HG03097 (cell line): ENCODE measurements at regions not wholly inside any gene's neighbourhood (a gene's known extent, or its start where the extent isn't known, plus 50 kb on each side); places are given as distances from the start of the nearest gene placed in this dataset.

Experiments used
- ATAC-seq: cut with Tn5 transposase; IDR thresholded peaks from one replicate; pipeline ENCODE4 v1.9.1; 2021; ENCODE audit not compliant: unreplicated experiment, low FRiP score

GRCh38 chr10:124346831-124347230, 71.9 kb downstream of the OAT start:
- no peak for ATAC-seq

- ATAC-seq: no peak
Measured at GRCh38 chr10:124345521-124345920, 73.2 kb downstream of the OAT start.

GRCh38 chr10:124344931-124345330, 73.8 kb downstream of the OAT start:
- no peak for ATAC-seq

GRCh38 chr10:124344266-124344590, 74.5 kb downstream of the OAT start:
- ATAC-seq: no peak

- no peak for ATAC-seq
Measured at GRCh38 chr10:124343351-124344265, 75.1 kb downstream of the OAT start.

DNA sequence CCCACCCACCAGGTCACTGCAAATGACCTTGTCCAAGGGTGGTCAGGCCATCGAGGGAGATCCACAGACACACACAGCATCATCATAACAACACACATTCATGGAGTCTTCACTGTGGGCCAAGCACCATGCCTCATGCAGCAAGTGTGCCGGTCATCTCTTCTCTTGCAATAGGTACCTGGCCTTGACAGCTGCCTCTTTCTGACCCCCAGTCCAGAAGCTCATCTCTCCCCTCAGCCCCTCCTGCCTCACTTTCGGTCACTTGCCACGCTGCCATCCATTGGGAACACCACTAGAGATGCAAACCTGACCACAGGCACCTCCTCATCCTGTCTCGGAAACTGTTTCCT, 75.9 kb downstream of the OAT start:
- ATAC-seq: no peak

DNA sequence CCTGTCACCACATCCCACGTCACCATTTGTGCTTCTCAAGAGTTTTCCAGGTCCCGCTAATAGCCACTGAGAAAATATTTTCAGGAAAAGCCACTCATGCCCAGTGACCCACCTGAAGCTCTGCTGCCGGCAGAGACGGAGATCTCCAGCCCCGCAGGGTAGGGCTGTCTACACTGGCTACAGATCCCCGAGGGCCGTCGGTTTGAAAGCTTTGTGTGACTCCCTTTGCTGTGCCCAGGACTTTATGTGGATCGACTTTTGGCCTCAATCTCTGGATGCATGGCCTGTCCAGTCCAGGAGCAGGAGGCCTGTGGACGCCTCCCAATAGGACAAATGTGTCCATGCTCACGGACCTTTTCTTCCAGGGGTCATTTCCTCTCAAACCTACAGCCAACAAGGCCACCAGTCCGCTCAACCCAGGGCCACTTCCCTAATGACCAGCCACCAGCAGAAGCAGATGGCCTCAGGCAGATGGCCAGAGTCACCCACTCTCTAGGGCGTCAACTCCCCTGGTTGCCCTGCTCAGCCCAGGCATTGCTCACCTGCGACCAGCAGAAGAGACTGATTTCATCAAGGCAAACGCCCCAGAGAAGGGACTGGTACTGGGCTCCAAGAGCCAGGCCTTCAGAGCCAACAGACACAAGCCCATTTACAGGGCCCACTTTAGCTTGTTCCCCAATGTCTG, 76.4 kb downstream of the OAT start:
- no peak for ATAC-seq

GRCh38 chr10:124341768-124342135, 77.0 kb downstream of the OAT start:
- ATAC-seq: no peak

GRCh38 chr10:124340033-124340760, 78.5 kb downstream of the OAT start:
- no peak for ATAC-seq

DNA sequence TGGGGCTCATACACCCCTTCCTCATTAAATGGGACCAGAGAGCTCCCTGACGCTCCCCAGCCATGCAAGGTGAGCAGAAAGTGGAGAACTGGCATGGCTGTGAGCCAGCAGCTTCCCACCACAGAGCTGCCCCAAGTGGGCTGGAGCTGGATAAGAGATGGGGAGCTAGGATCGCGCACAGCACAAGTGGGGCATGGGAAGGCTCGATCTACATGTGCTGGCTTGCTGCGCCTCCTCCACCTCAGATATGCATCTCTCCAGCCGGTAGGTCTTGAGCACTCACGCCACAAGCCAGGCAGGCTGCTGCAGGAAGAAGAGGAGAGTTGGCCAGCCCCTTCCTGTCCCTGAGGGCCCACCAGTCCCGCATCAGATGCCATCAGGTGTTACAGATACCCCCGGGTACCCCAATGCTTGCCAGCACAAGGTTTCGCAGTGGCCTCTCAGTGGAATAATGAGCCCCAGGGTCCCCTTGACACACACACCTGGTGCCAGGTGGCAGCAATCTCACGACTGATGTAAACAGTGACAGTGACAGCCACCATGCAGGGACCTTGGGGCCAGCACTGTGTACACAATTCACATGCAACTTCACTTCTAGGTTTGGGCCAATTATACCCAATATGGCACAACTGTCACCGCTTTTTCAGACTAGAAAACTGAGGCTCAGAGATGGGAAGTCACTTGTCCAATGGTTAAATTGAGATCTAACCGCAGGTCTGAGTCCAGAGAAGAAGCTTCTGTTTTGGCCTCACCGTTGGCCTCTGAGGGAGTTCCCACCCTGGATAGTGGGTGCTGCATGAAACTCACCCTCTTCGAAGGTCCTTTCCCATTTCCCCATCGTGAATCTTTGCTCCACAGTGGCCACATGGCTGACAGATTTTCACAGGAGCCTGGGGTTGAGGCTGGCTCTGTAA, 79.3 kb downstream of the OAT start:
- ATAC-seq: no peak

DNA sequence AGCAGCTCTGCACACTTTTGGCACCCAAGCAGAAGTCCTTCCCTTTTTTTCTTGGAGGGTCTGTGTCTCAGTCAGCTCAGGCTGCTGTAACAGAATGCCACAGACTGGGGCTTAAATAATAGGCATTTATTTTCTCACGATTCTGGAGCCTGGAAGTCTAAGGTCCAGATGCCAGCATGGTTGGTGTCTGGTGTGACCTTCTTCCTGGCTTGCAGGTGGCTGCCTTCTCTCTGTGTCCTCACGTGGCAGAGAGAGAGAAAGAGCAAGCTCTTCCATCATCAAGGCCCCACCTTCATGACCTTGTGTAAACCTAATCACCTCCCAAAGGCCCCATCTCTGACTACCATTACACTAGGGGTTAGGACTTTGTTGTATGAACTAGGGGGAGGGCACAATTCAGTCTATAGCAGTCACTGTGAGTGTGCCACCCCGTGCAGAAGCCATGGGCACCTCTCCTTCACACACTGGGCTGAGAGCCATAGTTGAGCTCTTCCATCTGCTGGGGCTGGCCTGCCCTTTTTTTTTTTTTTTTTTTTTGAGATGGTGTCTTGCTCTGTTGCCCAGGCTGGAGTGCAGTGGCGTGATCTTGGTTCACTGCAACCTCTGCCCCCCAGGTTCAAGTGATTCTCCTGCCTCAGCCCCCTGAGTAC, 80.3 kb downstream of the OAT start:
- no peak for ATAC-seq

GRCh38 chr10:124336186-124336585, 82.5 kb downstream of the OAT start:
- ATAC-seq: no peak

- ATAC-seq: no peak
Measured at GRCh38 chr10:124333931-124334330, 84.8 kb downstream of the OAT start.

- no peak for ATAC-seq
Measured at GRCh38 chr10:124332426-124332825, 86.3 kb downstream of the OAT start.

DNA sequence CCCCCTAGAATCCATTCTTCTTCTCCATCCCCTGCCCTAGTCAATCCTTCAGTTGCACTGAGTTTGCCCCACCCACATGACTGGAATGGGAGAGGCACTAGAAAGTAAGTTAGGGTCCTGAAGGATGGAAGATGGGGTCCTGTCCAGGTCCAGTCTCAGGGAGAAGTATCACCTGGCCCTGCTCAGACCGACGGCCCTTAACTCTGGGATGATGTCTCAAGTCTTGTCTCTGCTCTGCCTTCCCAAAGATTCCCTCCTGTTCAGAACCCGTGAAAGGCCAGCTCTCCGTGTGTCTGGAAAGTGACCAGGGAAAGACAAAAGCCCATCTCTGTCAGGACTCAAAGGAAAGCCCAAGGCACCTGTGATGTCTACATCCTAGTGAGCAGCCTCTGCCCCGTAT, 88.8 kb downstream of the OAT start:
- ATAC-seq: no peak

DNA sequence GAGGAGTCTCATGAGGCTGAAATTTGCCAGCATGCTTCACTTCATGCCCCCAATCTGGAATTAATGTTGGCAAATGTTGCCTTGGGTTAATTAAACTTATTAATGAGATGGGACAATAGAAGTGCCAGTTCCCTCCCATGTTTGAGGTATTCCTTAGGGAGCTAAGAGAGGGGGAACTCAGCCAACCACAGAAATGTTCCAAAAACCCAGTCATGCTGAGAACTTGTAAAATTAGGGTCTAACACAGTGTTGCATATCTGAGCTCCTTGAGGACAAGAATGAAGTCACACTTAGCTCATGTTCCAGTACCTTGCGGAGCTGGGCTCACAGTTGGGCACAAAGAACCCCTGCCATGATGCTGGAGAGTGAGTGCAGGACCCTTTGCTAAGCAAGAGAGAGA, 89.4 kb downstream of the OAT start:
- ATAC-seq: no peak

DNA sequence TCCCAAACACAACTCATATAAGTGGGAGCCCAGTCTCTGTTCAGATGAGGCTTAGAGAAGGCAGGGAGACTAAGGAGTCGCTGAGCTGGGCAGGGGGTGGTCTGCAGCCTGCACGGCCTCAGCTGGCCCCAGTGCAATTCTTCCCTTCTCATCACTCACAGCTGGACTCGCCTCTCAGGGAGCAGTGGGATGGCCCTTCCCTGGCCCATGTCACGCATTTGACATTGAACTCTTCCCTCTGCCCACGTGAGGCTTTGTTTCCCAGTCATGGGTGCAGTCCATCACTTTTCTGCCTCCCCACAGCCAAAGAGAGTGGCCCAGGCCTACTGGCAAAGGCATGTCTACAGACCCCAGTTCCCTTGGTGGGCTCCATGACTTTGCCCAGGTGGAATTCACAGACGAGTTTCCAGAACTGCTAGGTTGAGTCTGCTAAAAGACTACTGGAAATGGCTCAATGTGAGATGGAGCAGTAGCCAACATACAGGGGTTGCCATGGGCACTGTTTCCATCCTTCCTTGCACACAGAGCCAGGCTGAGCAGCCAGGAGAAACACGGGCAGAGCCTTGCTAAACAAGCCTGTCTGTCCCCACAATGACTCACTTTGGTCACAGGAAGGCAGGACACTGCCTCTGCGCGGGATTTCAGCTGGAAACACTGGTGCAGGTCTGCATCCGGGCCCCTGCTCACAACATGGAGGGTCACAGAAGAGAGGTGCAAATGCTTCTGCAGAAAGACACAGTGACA, 90.1 kb downstream of the OAT start:
- no peak for ATAC-seq

DNA sequence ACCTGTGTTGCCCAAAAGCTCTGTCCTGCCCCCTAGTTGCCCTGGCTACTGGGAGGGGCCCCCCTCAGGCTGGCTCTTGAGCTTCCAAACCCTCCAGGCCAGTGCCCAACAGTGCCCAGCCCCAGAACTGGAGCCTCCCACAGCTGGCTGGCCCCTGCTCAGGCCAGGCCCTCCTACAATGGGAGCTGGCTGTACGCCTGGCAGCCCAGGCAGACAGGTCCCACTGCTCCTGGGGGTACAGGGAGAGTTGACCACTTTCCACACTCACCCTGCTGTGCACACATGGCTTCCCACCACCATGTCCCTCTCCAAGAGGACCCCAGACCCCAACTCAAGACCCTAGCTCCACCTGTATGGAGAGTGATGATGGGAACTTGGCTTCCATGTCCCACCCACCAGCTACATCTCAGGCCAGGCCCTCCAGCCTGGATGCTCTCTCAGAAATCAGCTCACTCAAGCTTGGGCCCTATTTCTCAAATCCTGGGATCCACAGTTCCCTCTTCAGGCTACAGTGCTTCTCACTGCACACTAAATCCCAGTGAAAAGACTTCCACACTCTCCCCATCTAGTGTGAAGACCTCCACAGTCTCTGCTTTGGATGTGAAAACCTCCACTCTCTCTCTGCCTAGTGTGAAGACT, 92.6 kb downstream of the OAT start:
- ATAC-seq: no peak

DNA sequence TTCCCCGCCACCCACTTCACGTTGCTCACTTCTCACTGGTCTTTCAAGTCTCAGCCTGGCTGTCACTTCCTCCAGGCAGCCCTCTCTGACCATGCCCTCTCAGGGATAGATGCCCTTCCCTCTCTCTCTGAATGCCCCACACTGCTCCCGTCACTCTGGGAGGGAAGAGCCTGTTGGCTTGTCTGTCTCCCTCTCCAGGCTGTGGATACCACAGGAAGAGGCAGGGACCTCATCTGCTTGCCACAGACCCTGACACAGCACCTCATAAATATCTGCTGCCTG, 93.1 kb downstream of the OAT start:
- ATAC-seq: no peak
